OCI-LY3 (cell line): ENCODE measurements at regions not wholly inside any gene's neighbourhood (a gene's known extent, or its start where the extent isn't known, plus 50 kb on each side); places are given as distances from the start of the nearest gene placed in this dataset.

Source experiments
- EZH2phosphoT487 ChIP-seq: fragments of 200-600 bp; shearing (Covaris generic); IDR thresholded peaks from 2 replicates; pipeline ENCODE4 v1.6.1; 2018; ENCODE audit warnings: antibody characterized with exemption, mixed run types, low read depth
- TF ChIP-seq, protein P1 (sequence below): fragments of 200-600, 300-600 bp; sonication (generic); IDR thresholded peaks from 2 replicates; pipeline ENCODE4 v1.5.1; 2014; ENCODE audit warnings: antibody characterized with exemption, low read length, low read depth

DNA sequence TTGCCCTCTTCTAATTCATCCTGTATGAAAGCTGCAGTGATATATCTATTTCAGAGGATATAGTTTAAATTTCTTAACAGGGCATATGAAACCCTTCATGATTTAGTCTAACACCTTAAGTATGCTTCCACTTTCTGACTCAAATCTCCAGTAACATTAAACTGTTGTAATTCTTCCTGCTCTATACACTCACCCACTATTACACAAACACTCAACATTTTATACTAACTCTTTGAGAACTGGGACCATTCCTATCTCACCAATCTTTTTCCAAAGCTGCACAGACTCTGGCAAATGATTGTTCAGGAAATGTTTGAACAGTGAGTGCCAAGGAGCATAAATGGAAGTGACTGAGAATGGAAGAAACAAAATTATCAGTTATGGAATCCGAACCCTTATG lies 560.4 kb upstream of the DPPA4 start:
- TF ChIP-seq, protein P1, sequence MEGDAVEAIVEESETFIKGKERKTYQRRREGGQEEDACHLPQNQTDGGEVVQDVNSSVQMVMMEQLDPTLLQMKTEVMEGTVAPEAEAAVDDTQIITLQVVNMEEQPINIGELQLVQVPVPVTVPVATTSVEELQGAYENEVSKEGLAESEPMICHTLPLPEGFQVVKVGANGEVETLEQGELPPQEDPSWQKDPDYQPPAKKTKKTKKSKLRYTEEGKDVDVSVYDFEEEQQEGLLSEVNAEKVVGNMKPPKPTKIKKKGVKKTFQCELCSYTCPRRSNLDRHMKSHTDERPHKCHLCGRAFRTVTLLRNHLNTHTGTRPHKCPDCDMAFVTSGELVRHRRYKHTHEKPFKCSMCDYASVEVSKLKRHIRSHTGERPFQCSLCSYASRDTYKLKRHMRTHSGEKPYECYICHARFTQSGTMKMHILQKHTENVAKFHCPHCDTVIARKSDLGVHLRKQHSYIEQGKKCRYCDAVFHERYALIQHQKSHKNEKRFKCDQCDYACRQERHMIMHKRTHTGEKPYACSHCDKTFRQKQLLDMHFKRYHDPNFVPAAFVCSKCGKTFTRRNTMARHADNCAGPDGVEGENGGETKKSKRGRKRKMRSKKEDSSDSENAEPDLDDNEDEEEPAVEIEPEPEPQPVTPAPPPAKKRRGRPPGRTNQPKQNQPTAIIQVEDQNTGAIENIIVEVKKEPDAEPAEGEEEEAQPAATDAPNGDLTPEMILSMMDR, result no peak
- no peak for TF ChIP-seq EZH2phosphoT487
